Large intestine (tissue), 3 donors: ENCODE measurements at regions not wholly inside any gene's neighbourhood (a gene's known extent, or its start where the extent isn't known, plus 50 kb on each side); places are given as distances from the start of the nearest gene placed in this dataset.
A peak's percentile ranks its signal among the peaks of the same experiment; 100 is the strongest.

Experiments
- DNase-seq, 2 donors: peaks; one replicate each; pipeline versions ENCODE4 v3.0.0 to v3.0.0-alpha.2; 2013
- H3K27ac ChIP-seq: one replicate; pipeline ENCODE4 v1.5.1; 2013; ENCODE audit warnings: low read length
- H3K27me3 ChIP-seq: 2 replicates; pipeline ENCODE4 v1.6.1; 2013; ENCODE audit warnings: low read length; ENCODE audit not compliant: control insufficient read depth, insufficient read depth
- H3K36me3 ChIP-seq: 2 replicates; pipeline ENCODE4 v1.6.1; 2013; ENCODE audit warnings: low read length; ENCODE audit not compliant: control insufficient read depth, insufficient read depth
- H3K4me1 ChIP-seq: one replicate; pipeline ENCODE4 v1.6.1; 2013; ENCODE audit warnings: low read length; ENCODE audit not compliant: control insufficient read depth, insufficient read depth
- H3K4me3 ChIP-seq: one replicate; pipeline ENCODE4 v1.5.1; 2013; ENCODE audit warnings: low read length
- H3K9me3 ChIP-seq: one replicate; pipeline ENCODE4 v1.6.1; 2013; ENCODE audit warnings: mild to moderate bottlenecking, low read depth, low read length, moderate library complexity; ENCODE audit not compliant: control insufficient read depth
- WGBS: methylation state at CpG from one replicate; pipeline ENCODE4 v1.1.5; 2013; ENCODE audit warnings: low lambda C conversion rate; ENCODE audit not compliant: insufficient coverage; 5-methylcytosine and 5-hydroxymethylcytosine counted together

- no peak overlapping the region for H3K4me3 ChIP-seq
- H3K36me3 ChIP-seq: no peaks in the 10 kb centered on the region
- 67% methylated on average over 1 of the region's 2 CpGs for WGBS
Observed at GRCh38 chr1:113007706-113008364, 51.8 kb upstream of the SLC16A1 start.

GRCh38 chr1:113008365-113008714 is 52.3 kb upstream of the SLC16A1 start:
- Histone ChIP-seq H3K36me3 (no peaks in the 10 kb centered on the region), H3K4me1 (peaks cover 8% of the 10 kb centered on the region), H3K27ac (no peak overlapping the region), H3K4me3 (no peak overlapping the region), H3K27me3 (no peaks in the 10 kb centered on the region), H3K9me3 (no peaks in the 10 kb centered on the region)
- no peak for DNase-seq
- WGBS: no CpG with 5 or more reads among the region's 4 CpGs

More at GRCh38 chr1:113007706-113008364, 51.8 kb upstream of the SLC16A1 start:
- no peaks in the 10 kb centered on the region for H3K9me3 ChIP-seq
- no peaks in the 10 kb centered on the region for H3K27me3 ChIP-seq
- H3K27ac ChIP-seq: no peak overlapping the region
- DNase-seq: no peak
- peaks cover 8% of the 10 kb centered on the region for H3K4me1 ChIP-seq

DNA sequence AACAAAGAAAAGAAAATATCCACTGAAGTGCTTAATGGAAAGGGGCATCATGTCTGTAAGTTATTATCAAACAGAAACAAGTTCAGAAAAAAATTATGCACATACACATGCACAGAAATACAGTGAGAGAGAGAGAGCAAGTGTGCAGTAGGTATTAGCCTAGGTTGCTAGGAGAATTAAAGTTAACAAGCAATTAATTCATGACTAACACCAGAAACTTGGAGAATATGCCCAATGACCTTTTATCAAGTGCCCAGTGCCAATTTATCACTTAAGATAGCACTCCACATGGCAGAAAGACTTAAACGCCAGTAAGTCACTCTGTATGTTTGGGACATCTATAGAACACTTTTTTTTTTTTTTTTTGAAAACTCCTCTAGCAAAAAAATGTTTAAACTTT is 56.2 kb upstream of the SLC16A1 start:
- no peaks in the 10 kb centered on the region for H3K4me1 ChIP-seq
- H3K4me3 ChIP-seq: no peak overlapping the region
- H3K36me3 ChIP-seq: no peaks in the 10 kb centered on the region
- no peak overlapping the region for H3K27ac ChIP-seq
- no peaks in the 10 kb centered on the region for H3K9me3 ChIP-seq
- WGBS: no CpG with 5 or more reads among the region's 1 CpG
- H3K27me3 ChIP-seq: no peaks in the 10 kb centered on the region
- DNase-seq: no peak

GRCh38 chr1:113013823-113014222 is 57.8 kb upstream of the SLC16A1 start:
- H3K36me3 ChIP-seq: no peaks in the 10 kb centered on the region
- H3K9me3 ChIP-seq: no peaks in the 10 kb centered on the region
- no peak for DNase-seq
- no peaks in the 10 kb centered on the region for H3K4me1 ChIP-seq
- no peaks in the 10 kb centered on the region for H3K27me3 ChIP-seq
- H3K4me3 ChIP-seq: no peak overlapping the region
- no peak overlapping the region for H3K27ac ChIP-seq
- WGBS: 58% methylated on average over 2 of the region's 2 CpGs

- H3K27ac ChIP-seq: no peak overlapping the region
- H3K27me3 ChIP-seq: no peaks in the 10 kb centered on the region
- no peaks in the 10 kb centered on the region for H3K4me1 ChIP-seq
- H3K36me3 ChIP-seq: no peaks in the 10 kb centered on the region
- WGBS: no CpG with 5 or more reads among the region's 4 CpGs
- no peak overlapping the region for H3K4me3 ChIP-seq
- DNase-seq: no peak
- H3K9me3 ChIP-seq: no peaks in the 10 kb centered on the region
Observed at GRCh38 chr1:113014508-113014907, 58.5 kb upstream of the LRIG2 start.

DNA sequence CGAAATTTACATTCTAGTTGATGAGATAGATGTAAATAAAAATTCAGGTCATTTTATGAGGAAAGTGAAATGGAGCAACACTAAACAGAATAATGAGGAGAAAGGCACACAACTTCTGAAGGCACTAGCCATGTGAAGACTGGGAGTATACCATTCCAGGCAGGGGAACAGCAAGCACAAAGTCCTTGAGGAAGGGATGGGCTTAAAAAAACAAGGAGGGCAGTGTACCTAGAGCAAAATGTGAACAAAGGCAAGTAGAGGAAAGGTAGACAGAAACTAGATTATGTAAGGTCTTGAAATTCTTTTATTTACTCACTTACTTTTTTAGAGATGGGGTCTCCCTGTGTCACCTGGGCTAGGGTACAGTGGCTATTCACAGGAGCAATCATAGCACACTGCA is 54.1 kb upstream of the LRIG2 start:
- DNase-seq: peak in 1 of 2 donors; percentile 39
- Histone ChIP-seq H3K27ac (no peak overlapping the region), H3K9me3 (no peaks in the 10 kb centered on the region), H3K4me1 (no peaks in the 10 kb centered on the region), H3K4me3 (no peak overlapping the region), H3K36me3 (no peaks in the 10 kb centered on the region), H3K27me3 (no peaks in the 10 kb centered on the region)
- WGBS: 100% methylated on average over 1 of the region's 1 CpG

GRCh38 chr1:113021430-113022085 is 51.4 kb upstream of the LRIG2 start:
- no peak overlapping the region for H3K27ac ChIP-seq
- WGBS: 43% methylated on average over 2 of the region's 7 CpGs
- H3K4me1 ChIP-seq: no peaks in the 10 kb centered on the region
- H3K9me3 ChIP-seq: no peaks in the 10 kb centered on the region
- no peaks in the 10 kb centered on the region for H3K36me3 ChIP-seq
- DNase-seq: peak in 1 of 2 donors; percentile 33
- H3K27me3 ChIP-seq: no peaks in the 10 kb centered on the region
- H3K4me3 ChIP-seq: no peak overlapping the region
